ENCODE measurements at regions not wholly inside any gene's neighbourhood (a gene's known extent, or its start where the extent isn't known, plus 50 kb on each side); places are given as distances from the start of the nearest gene placed in this dataset.

- no peak overlapping the region for H3K27ac ChIP-seq
- no peak for TF ChIP-seq CTCF (IDR thresholded peaks at IDR 0.05)
- no peak for TF ChIP-seq POLR2A (IDR thresholded peaks at IDR 0.05)
- intact Hi-C loops (cut with DNase I; ENCODE audit: low total_unique reads), result no loop called here
- no peaks in the 10 kb centered on the region for H3K27me3 ChIP-seq
- no peak overlapping the region for H3K4me3 ChIP-seq
- H3K36me3 ChIP-seq (ENCODE audit: low read depth, missing control alignments), result no peaks in the 10 kb centered on the region
- H3K9me3 ChIP-seq, result no peaks in the 10 kb centered on the region
- no peak for DNase-seq
- WGBS, 2 donors, result 82 to 88% methylated on average over 1 of the region's 1 CpG
- no peaks in the 10 kb centered on the region for H3K4me1 ChIP-seq
These were observed 217.5 kb downstream of the MACC1 start for GRCh38 chr7:19999681-20000080.

DNA sequence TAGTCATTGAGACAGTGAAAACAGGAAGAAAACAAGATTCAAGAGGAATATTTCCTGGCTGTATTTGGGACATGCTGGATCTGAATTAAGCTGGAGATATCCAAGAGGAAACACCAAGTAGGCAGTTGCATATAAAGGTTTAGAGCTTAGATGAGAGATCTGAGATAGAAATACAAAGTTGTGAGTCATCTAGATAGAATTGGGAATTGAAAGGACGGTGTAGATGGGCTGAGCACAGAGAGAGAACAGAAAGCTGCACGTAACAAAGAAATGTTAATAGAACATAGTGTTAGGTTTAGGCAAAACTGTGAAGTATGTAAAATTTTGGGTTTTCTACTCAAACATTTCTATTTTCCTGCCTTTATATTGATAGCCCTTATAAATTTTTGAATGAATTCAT lies 218.5 kb upstream of the TMEM196 start:
- H3K27me3 ChIP-seq, result no peaks in the 10 kb centered on the region
- WGBS, 2 donors, result 87 to 89% methylated on average over 2 of the region's 2 CpGs
- no peak for DNase-seq
- no peaks in the 10 kb centered on the region for H3K4me1 ChIP-seq
- H3K9me3 ChIP-seq, result no peaks in the 10 kb centered on the region
- intact Hi-C loops (cut with DNase I; ENCODE audit: low total_unique reads), result no loop called here
- H3K27ac ChIP-seq, result no peak overlapping the region
- no peak overlapping the region for H3K4me3 ChIP-seq
- H3K36me3 ChIP-seq (ENCODE audit: low read depth, missing control alignments), result no peaks in the 10 kb centered on the region
- TF ChIP-seq POLR2A (IDR thresholded peaks at IDR 0.05), result no peak
- TF ChIP-seq CTCF (IDR thresholded peaks at IDR 0.05), result no peak

DNA sequence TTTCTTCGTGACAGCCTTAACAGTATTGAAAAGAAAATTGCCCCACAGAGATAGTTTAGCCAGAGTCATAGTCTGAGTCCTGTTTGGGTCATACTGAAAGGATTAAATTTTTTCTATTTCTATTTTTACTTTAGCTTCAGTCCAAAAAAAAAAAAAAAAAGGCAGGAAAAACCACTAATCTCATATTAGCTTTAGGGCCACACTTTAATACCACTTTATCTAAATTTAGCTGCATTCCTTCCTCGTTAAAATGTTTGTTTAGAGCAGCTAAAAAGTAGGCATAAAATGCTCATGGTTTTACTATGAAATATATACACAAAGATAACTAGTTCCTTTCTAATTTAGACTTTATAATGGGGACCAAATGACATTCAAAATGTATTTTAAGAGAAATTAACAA lies 216.5 kb upstream of the TMEM196 start:
- Histone ChIP-seq H3K27me3 (no peaks in the 10 kb centered on the region), H3K4me3 (no peak overlapping the region), H3K4me1 (no peaks in the 10 kb centered on the region), H3K27ac (no peak overlapping the region), H3K36me3 (ENCODE audit: low read depth, missing control alignments) (no peaks in the 10 kb centered on the region), H3K9me3 (no peaks in the 10 kb centered on the region)
- TF ChIP-seq POLR2A (IDR thresholded peaks at IDR 0.05) (no peak), CTCF (IDR thresholded peaks at IDR 0.05) (no peak)
- no peak for DNase-seq
- WGBS, 2 donors, result 59 to 63% methylated on average over 2 of the region's 2 CpGs
- intact Hi-C loops (cut with DNase I; ENCODE audit: low total_unique reads), result no loop called here

DNA sequence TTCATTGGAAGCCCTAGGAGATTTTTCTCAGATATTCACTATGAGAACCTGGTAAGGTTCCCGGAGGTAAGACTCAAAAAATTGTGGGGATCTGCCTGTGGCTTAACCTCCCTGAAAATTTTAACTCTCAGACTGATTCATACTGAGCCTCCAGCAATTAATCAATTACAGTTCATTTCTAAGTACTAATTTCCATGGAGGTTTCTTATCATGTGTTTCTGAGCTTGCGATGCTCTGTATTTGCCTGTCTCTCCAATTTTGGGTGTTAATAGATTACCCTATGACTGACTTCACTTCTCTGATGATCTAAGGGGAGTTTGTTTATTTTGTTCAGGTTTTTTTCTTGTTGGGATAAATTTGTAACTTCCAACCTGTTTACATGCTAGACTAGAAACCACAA lies 215.4 kb upstream of the TMEM196 start:
- Histone ChIP-seq H3K4me1 (no peaks in the 10 kb centered on the region), H3K4me3 (no peak overlapping the region), H3K27ac (no peak overlapping the region), H3K9me3 (no peaks in the 10 kb centered on the region), H3K27me3 (no peaks in the 10 kb centered on the region), H3K36me3 (ENCODE audit: low read depth, missing control alignments) (no peaks in the 10 kb centered on the region)
- no peak for TF ChIP-seq POLR2A (IDR thresholded peaks at IDR 0.05)
- no peak for TF ChIP-seq CTCF (IDR thresholded peaks at IDR 0.05)
- intact Hi-C loops (cut with DNase I; ENCODE audit: low total_unique reads), result no loop called here
- WGBS, 2 donors, result 98 to 100% methylated on average over 2 of the region's 2 CpGs
- no peak for DNase-seq

- 94 to 96% methylated on average over 3 of the region's 3 CpGs for WGBS, 2 donors
- no peaks in the 10 kb centered on the region for H3K9me3 ChIP-seq
- no peaks in the 10 kb centered on the region for H3K36me3 ChIP-seq (ENCODE audit: low read depth, missing control alignments)
- H3K4me3 ChIP-seq, result no peak overlapping the region
- H3K27ac ChIP-seq, result no peak overlapping the region
- H3K4me1 ChIP-seq, result no peaks in the 10 kb centered on the region
- no peaks in the 10 kb centered on the region for H3K27me3 ChIP-seq
- no peak for TF ChIP-seq CTCF (IDR thresholded peaks at IDR 0.05)
- TF ChIP-seq POLR2A (IDR thresholded peaks at IDR 0.05), result no peak
- intact Hi-C loops (cut with DNase I; ENCODE audit: low total_unique reads), result no loop called here
- DNase-seq, result no peak
These were observed 210.8 kb upstream of the TMEM196 start for GRCh38 chr7:19984231-19984632.
